ENCODE measurements at regions not wholly inside any gene's neighbourhood (a gene's known extent, or its start where the extent isn't known, plus 50 kb on each side); places are given as distances from the start of the nearest gene placed in this dataset.

DNA sequence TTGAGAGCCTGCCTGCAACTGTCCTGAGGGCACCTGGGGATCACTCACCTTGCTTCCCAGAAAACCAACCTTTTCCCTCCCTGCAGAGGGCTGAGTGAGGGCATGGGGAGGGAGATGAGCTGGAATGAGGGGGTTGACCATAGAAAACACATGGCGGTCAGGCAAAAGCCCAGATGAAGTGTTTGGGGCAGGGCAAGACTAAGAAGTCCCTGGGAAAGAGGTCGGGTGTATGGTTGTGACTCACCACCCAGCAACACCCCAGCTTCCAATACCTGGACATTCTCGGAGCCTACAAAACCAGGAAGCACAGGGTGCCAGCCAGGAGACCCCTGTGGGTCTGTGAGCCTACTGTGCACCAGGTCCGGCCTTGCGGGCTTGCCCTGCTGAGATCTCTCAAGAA, 95.3 kb upstream of the ATP2B2 start:
- Mint-ChIP-seq H3K27me3 (peaks cover 44% of the 10 kb centered on the region), H3K4me3 (no peak overlapping the region), H3K36me3 (ENCODE audit: low read depth) (no peaks in the 10 kb centered on the region), H3K4me1 (ENCODE audit: low read depth) (peaks cover 29% of the 10 kb centered on the region), H3K9me3 (no peaks in the 10 kb centered on the region), H3K27ac (no peak overlapping the region)
- intact Hi-C loops (cut with micrococcal nuclease): no loop called here
- no peak for TF ChIP-seq CTCF (IDR thresholded peaks at IDR 0.05)
- no peak for ATAC-seq
- ChIA-PET POLR2A (no interaction called here), CTCF (interaction anchor here (0.9 kb wide), 1 partner anchor 138 kb away, joined by 3 read pairs; no protein-coding TSS in a partner anchor)
- no peak for DNase-seq

- ATAC-seq (no peak), DNase-seq (no peak)
- H3K36me3 Mint-ChIP-seq (ENCODE audit: low read depth): no peaks in the 10 kb centered on the region
- H3K9me3 Mint-ChIP-seq: no peaks in the 10 kb centered on the region
- no peak for TF ChIP-seq CTCF (IDR thresholded peaks at IDR 0.05)
- ChIA-PET CTCF (interaction anchor here (0.9 kb wide), 1 partner anchor 137 kb away, joined by 3 read pairs; no protein-coding TSS in a partner anchor), POLR2A (no interaction called here)
- peaks cover 40% of the 10 kb centered on the region for H3K27me3 Mint-ChIP-seq
- H3K4me1 Mint-ChIP-seq (ENCODE audit: low read depth): peaks cover 29% of the 10 kb centered on the region
- intact Hi-C loops (cut with micrococcal nuclease): no loop called here
- no peak overlapping the region for H3K27ac Mint-ChIP-seq
- no peak overlapping the region for H3K4me3 Mint-ChIP-seq
Measured at GRCh38 chr3:10601151-10601856, 95.9 kb upstream of the ATP2B2 start.

- Mint-ChIP-seq H3K4me3 (no peak overlapping the region), H3K9me3 (no peaks in the 10 kb centered on the region), H3K27ac (no peak overlapping the region), H3K4me1 (ENCODE audit: low read depth) (peaks cover 29% of the 10 kb centered on the region), H3K27me3 (peaks cover 40% of the 10 kb centered on the region), H3K36me3 (ENCODE audit: low read depth) (no peaks in the 10 kb centered on the region)
- no peak for ATAC-seq
- ChIA-PET POLR2A (no interaction called here), CTCF (no interaction called here)
- no peak for DNase-seq
- TF ChIP-seq CTCF (IDR thresholded peaks at IDR 0.05): no peak
- intact Hi-C loops (cut with micrococcal nuclease): loop anchor here (2.0 kb wide), 1 partner anchor 49 kb away; no protein-coding TSS in a partner anchor
Measured at GRCh38 chr3:10601857-10602230, 96.5 kb upstream of the ATP2B2 start.

GRCh38 chr3:10602271-10602670, 96.9 kb upstream of the ATP2B2 start:
- ATAC-seq (no peak), DNase-seq (no peak)
- CTCF ChIA-PET: no interaction called here
- Mint-ChIP-seq H3K9me3 (no peaks in the 10 kb centered on the region), H3K27me3 (peaks cover 36% of the 10 kb centered on the region), H3K36me3 (ENCODE audit: low read depth) (no peaks in the 10 kb centered on the region), H3K4me3 (no peak overlapping the region), H3K4me1 (ENCODE audit: low read depth) (peaks cover 29% of the 10 kb centered on the region), H3K27ac (no peak overlapping the region)
- POLR2A ChIA-PET: no interaction called here
- TF ChIP-seq CTCF (IDR thresholded peaks at IDR 0.05): no peak
- intact Hi-C loops (cut with micrococcal nuclease): loop anchor here (2.0 kb wide), 1 partner anchor 49 kb away; no protein-coding TSS in a partner anchor
